ENCODE measurements at regions not wholly inside any gene's neighbourhood (a gene's known extent, or its start where the extent isn't known, plus 50 kb on each side); places are given as distances from the start of the nearest gene placed in this dataset.
"Not testable (repeated sequence)": the region's sequence is repeated elsewhere in the genome, so short reads cannot be mapped to it uniquely, and the experiment has no call there.

DNA sequence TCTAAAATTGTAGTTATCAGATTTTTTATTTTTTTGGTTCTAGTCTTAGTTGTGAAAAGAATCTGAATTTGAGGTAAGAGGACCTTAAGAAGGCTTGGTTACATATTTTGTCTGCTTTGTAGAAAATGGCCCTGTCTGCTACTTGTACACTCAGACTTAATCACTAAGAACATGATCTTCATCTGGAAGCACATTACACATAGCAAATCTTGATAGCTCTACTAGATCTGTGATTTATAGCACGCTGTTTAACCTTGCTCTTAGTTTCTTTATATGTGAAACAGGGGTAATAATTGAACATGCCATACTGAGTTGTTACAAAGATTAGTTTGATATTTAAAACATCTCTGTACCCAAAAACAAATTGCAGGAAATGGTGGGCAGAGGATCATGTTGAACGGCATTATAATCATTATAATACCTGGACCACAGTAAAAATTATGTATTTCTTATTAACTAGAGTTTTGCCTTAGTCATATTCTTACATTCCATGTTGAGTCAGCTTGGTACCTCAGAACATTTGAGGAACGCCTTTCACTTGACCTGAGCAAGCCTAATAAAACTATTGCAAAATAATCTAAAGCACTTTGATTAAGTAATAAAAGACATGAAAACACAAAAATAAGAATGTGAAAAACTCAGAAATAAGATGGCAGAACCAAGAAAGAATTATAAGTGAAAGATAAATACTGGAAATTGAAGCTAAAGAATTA is 738.0 kb upstream of the AADAT start:
- Histone ChIP-seq H3K27ac (ENCODE audit: low read depth, low read length) (no peak overlapping the region), H3K9ac (ENCODE audit: low read depth in 1 of 2, low read length in 2 of 2) (no peak overlapping the region), H3K9me3 (ENCODE audit: control insufficient read depth in 1 of 2, low read length in 2 of 2) (no peaks in the 10 kb centered on the region), H3K4me1 (ENCODE audit: control insufficient read depth in 1 of 2, insufficient read depth in 2 of 2, low read length in 2 of 2) (no peaks in the 10 kb centered on the region), H3K27me3 (ENCODE audit: control insufficient read depth in 1 of 2, insufficient read depth in 2 of 2, low read length in 2 of 2) (no peaks in the 10 kb centered on the region), H3K36me3 (ENCODE audit: control insufficient read depth in 1 of 2, insufficient read depth in 2 of 2, low read length in 2 of 2) (no peaks in the 10 kb centered on the region), H3K4me3 (ENCODE audit: low read depth in 1 of 2, low read length in 2 of 2) (no peak overlapping the region)

DNA sequence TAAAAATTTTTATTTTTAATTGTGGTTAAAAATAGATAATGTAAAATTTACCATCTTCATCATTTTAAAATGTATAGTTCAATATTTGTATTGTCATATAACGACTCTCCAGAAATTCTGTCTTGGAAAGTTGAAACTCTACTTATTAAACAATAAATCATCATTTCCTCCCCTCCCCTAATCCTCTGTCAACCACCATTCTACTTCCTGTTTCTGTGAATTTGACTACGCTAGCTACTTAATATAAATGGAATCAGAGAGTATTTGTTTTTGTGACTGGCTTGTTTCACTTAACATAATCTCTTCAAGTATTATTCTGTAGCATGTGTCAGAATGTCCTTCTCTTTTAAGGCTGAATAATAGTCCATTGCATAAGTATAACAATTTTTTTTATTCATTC is 729.0 kb upstream of the AADAT start:
- no peaks in the 10 kb centered on the region for H3K36me3 ChIP-seq (ENCODE audit: control insufficient read depth in 1 of 2, insufficient read depth in 2 of 2, low read length in 2 of 2)
- no peak overlapping the region for H3K27ac ChIP-seq (ENCODE audit: low read depth, low read length)
- H3K27me3 ChIP-seq (ENCODE audit: control insufficient read depth in 1 of 2, insufficient read depth in 2 of 2, low read length in 2 of 2): no peaks in the 10 kb centered on the region
- peaks cover 0 to 5% of the 10 kb centered on the region in 2 donors for H3K9me3 ChIP-seq (ENCODE audit: control insufficient read depth in 1 of 2, low read length in 2 of 2)
- no peak overlapping the region for H3K4me3 ChIP-seq (ENCODE audit: low read depth in 1 of 2, low read length in 2 of 2)
- H3K4me1 ChIP-seq (ENCODE audit: control insufficient read depth in 1 of 2, insufficient read depth in 2 of 2, low read length in 2 of 2): no peaks in the 10 kb centered on the region
- H3K9ac ChIP-seq (ENCODE audit: low read depth in 1 of 2, low read length in 2 of 2): no peak overlapping the region

DNA sequence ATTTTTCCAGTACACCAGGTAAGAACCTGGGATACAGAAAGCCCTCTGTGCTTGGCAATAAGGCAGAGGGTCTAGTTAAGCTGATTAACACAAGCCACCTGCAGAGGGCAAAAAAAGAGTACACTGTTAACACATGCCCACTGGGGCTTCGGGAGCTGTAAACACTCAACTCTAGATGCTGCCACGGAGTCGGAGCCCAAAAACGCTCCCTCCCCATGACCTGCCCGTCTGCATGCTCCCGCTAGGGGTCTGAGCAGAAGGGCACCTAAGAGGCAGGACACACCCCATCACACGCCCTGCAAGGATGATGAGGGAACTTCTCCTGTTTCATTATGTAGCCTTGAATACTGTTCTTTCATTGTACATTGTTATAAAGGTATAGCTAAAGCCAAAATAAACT is 715.6 kb upstream of the AADAT start:
- H3K4me3 ChIP-seq (ENCODE audit: low read depth in 1 of 2, low read length in 2 of 2): no peak overlapping the region
- no peak overlapping the region for H3K9ac ChIP-seq (ENCODE audit: low read depth in 1 of 2, low read length in 2 of 2)
- no peaks in the 10 kb centered on the region for H3K36me3 ChIP-seq (ENCODE audit: control insufficient read depth in 1 of 2, insufficient read depth in 2 of 2, low read length in 2 of 2)
- H3K4me1 ChIP-seq (ENCODE audit: control insufficient read depth in 1 of 2, insufficient read depth in 2 of 2, low read length in 2 of 2): no peaks in the 10 kb centered on the region
- no peaks in the 10 kb centered on the region for H3K27me3 ChIP-seq (ENCODE audit: control insufficient read depth in 1 of 2, insufficient read depth in 2 of 2, low read length in 2 of 2)
- H3K9me3 ChIP-seq (ENCODE audit: control insufficient read depth in 1 of 2, low read length in 2 of 2): no peaks in the 10 kb centered on the region
- no peak overlapping the region for H3K27ac ChIP-seq (ENCODE audit: low read depth, low read length)

DNA sequence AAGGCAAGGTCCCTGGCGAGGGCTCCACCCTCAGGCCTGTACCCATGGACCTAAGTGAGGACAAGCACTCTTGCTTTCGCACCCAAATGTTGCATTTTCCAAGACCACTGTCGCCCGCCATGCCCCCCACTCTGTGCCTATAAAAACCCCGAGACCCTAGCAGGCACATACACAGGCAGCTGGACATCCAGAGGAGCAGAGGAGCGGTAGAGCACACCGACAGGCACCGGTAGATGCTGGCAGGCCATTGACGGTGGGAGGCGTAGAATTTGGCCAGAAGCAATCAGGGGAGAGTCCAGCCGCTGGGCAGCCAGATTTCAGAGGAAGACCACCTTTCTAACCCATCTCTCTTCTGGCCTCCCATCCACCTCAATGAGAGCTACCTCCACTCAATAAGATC is 715.2 kb upstream of the AADAT start:
- no peak overlapping the region for H3K27ac ChIP-seq (ENCODE audit: low read depth, low read length)
- no peaks in the 10 kb centered on the region for H3K27me3 ChIP-seq (ENCODE audit: control insufficient read depth in 1 of 2, insufficient read depth in 2 of 2, low read length in 2 of 2)
- no peak overlapping the region for H3K9ac ChIP-seq (ENCODE audit: low read depth in 1 of 2, low read length in 2 of 2)
- H3K4me3 ChIP-seq (ENCODE audit: low read depth in 1 of 2, low read length in 2 of 2): no peak overlapping the region
- H3K36me3 ChIP-seq (ENCODE audit: control insufficient read depth in 1 of 2, insufficient read depth in 2 of 2, low read length in 2 of 2): no peaks in the 10 kb centered on the region
- no peaks in the 10 kb centered on the region for H3K9me3 ChIP-seq (ENCODE audit: control insufficient read depth in 1 of 2, low read length in 2 of 2)
- H3K4me1 ChIP-seq (ENCODE audit: control insufficient read depth in 1 of 2, insufficient read depth in 2 of 2, low read length in 2 of 2): no peaks in the 10 kb centered on the region

DNA sequence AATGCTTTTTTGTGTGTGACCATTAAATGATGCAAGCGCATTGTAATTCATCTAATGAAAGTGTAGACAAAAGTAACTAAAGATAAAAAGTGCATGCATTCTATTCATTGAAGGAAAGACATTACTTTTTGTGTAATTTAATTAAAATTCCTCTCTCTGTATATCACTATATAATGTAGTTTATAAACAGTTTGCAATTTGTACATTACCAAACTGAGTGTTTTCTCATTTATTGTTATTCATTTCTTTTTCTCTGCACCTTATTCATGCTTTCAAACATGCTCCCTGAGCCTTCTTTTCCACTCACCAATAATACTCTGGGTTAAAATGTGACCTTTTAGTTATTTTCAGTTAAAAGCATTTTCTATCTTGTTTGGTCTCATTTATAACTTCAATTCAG is 713.7 kb upstream of the AADAT start:
- Histone ChIP-seq H3K36me3 (ENCODE audit: control insufficient read depth in 1 of 2, insufficient read depth in 2 of 2, low read length in 2 of 2) (no peaks in the 10 kb centered on the region), H3K9ac (ENCODE audit: low read depth in 1 of 2, low read length in 2 of 2) (no peak overlapping the region), H3K4me1 (ENCODE audit: control insufficient read depth in 1 of 2, insufficient read depth in 2 of 2, low read length in 2 of 2) (no peaks in the 10 kb centered on the region), H3K27me3 (ENCODE audit: control insufficient read depth in 1 of 2, insufficient read depth in 2 of 2, low read length in 2 of 2) (no peaks in the 10 kb centered on the region), H3K9me3 (ENCODE audit: control insufficient read depth in 1 of 2, low read length in 2 of 2) (no peaks in the 10 kb centered on the region), H3K4me3 (ENCODE audit: low read depth in 1 of 2, low read length in 2 of 2) (no peak overlapping the region), H3K27ac (ENCODE audit: low read depth, low read length) (no peak overlapping the region)

DNA sequence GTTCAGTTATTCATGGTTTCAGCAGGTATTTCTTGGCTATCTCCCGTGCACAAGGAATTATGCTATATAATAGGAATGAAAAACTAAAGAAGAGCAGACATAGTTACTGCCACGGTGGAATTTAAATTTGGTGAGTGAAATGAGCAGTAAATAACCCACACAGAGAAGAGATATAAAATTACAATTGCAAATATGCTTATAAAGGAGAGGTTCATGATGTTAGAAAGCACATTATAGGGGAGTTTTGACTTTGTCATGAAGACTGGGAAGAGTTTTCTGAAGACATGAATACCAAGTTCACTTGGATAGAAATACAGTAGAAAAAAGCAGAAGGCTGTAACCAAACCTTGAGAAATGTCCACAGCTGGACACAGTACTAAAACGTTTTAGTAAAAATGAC is 712.0 kb upstream of the AADAT start:
- Histone ChIP-seq H3K4me1 (ENCODE audit: control insufficient read depth in 1 of 2, insufficient read depth in 2 of 2, low read length in 2 of 2) (no peaks in the 10 kb centered on the region), H3K36me3 (ENCODE audit: control insufficient read depth in 1 of 2, insufficient read depth in 2 of 2, low read length in 2 of 2) (no peaks in the 10 kb centered on the region), H3K9me3 (ENCODE audit: control insufficient read depth in 1 of 2, low read length in 2 of 2) (no peaks in the 10 kb centered on the region), H3K27ac (ENCODE audit: low read depth, low read length) (no peak overlapping the region), H3K27me3 (ENCODE audit: control insufficient read depth in 1 of 2, insufficient read depth in 2 of 2, low read length in 2 of 2) (no peaks in the 10 kb centered on the region), H3K4me3 (ENCODE audit: low read depth in 1 of 2, low read length in 2 of 2) (no peak overlapping the region), H3K9ac (ENCODE audit: low read depth in 1 of 2, low read length in 2 of 2) (no peak overlapping the region)

DNA sequence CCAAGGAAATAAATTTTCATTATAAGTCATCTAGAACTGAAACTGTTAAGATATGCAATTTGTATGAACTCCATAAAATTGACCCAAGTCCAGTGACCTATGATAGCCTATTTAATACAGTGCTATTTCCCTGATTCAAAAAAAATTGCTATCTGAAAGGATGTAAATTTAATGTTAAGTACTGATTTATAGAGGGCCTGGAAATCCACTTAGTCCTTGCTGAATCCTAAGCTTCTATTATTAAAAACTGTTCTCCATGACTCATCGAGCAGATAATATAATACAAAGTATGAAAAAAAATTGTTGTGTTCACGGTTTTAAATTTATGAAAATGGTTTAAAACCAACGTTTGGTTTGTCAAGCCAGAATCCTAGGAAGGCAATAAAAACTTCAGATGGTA is 704.8 kb upstream of the AADAT start:
- Histone ChIP-seq H3K27me3 (ENCODE audit: control insufficient read depth in 1 of 2, insufficient read depth in 2 of 2, low read length in 2 of 2) (no peaks in the 10 kb centered on the region), H3K9me3 (ENCODE audit: control insufficient read depth in 1 of 2, low read length in 2 of 2) (no peaks in the 10 kb centered on the region), H3K9ac (ENCODE audit: low read depth in 1 of 2, low read length in 2 of 2) (no peak overlapping the region), H3K4me3 (ENCODE audit: low read depth in 1 of 2, low read length in 2 of 2) (no peak overlapping the region), H3K4me1 (ENCODE audit: control insufficient read depth in 1 of 2, insufficient read depth in 2 of 2, low read length in 2 of 2) (no peaks in the 10 kb centered on the region), H3K36me3 (ENCODE audit: control insufficient read depth in 1 of 2, insufficient read depth in 2 of 2, low read length in 2 of 2) (no peaks in the 10 kb centered on the region), H3K27ac (ENCODE audit: low read depth, low read length) (no peak overlapping the region)

DNA sequence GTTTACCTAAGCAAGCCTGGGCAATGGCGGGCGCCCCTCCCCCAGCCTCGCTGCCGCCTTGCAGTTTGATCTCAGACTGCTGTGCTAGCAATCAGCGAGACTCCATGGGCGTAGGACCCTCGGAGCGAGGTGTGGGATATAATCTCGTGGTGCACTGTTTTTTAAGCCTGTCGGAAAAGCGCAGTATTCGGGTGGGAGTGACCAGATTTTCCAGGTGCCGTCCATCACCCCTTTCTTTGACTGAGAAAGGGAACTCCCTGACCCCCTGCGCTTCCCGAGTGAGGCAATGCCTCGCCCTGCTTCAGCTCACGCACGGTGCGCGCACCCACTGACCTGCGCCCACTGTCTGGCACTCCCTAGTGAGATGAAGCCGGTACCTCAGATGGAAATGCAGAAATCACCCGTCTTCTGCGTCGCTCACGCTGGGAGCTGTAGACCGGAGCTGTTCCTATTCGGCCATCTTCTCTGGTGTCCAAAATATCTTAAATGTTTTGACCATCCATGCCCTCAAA is 698.8 kb upstream of the AADAT start:
- not testable (repeated sequence) for H3K4me3 ChIP-seq (ENCODE audit: low read depth in 1 of 2, low read length in 2 of 2); H3K27ac ChIP-seq (ENCODE audit: low read depth, low read length); H3K9ac ChIP-seq (ENCODE audit: low read depth in 1 of 2, low read length in 2 of 2); H3K36me3 ChIP-seq (ENCODE audit: control insufficient read depth in 1 of 2, insufficient read depth in 2 of 2, low read length in 2 of 2); H3K9me3 ChIP-seq (ENCODE audit: control insufficient read depth in 1 of 2, low read length in 2 of 2); H3K27me3 ChIP-seq (ENCODE audit: control insufficient read depth in 1 of 2, insufficient read depth in 2 of 2, low read length in 2 of 2); H3K4me1 ChIP-seq (ENCODE audit: control insufficient read depth in 1 of 2, insufficient read depth in 2 of 2, low read length in 2 of 2)

DNA sequence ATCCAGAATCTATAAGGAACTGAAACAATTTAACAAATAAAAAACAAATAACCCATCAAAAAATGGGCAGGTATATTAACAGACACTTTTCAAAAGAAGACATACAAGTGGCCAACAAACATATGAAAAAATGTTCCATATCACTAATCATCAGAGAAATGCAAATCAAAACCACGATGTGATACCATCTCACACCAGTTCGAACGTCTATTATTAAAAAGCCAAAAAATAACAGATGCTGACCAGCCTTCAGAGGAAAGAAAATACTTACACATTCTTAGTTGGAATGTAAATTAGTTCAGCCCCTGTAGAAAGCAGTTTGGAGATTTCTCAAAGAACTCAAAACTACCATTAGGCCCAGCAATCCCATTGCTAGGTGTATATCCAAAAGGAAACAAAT is 687.9 kb upstream of the AADAT start:
- Histone ChIP-seq H3K27me3 (ENCODE audit: control insufficient read depth in 1 of 2, insufficient read depth in 2 of 2, low read length in 2 of 2) (no peaks in the 10 kb centered on the region), H3K4me1 (ENCODE audit: control insufficient read depth in 1 of 2, insufficient read depth in 2 of 2, low read length in 2 of 2) (no peaks in the 10 kb centered on the region), H3K4me3 (ENCODE audit: low read depth in 1 of 2, low read length in 2 of 2) (no peak overlapping the region), H3K9me3 (ENCODE audit: control insufficient read depth in 1 of 2, low read length in 2 of 2) (no peaks in the 10 kb centered on the region), H3K36me3 (ENCODE audit: control insufficient read depth in 1 of 2, insufficient read depth in 2 of 2, low read length in 2 of 2) (no peaks in the 10 kb centered on the region), H3K9ac (ENCODE audit: low read depth in 1 of 2, low read length in 2 of 2) (no peak overlapping the region), H3K27ac (ENCODE audit: low read depth, low read length) (no peak overlapping the region)

DNA sequence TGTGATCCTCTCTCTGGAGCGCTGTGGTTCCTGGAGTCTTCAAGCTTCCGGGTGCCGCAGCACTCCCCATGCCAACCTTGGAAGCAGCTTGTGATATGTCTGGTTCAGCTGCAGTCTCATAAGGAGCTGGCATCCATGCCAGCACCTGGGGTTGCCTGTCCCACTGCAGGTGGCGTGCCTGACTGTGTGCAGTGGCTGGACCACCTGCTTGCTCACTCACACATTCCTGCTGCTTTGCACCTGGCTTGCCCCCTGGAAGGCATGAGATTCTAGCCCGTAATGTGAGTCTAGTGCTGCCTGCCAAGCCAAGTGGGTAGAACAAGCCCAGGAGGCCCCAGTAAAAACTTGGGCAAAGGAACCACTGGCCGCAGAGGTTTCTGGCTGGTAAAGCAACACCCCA is 687.2 kb upstream of the AADAT start:
- no peak overlapping the region for H3K9ac ChIP-seq (ENCODE audit: low read depth in 1 of 2, low read length in 2 of 2)

DNA sequence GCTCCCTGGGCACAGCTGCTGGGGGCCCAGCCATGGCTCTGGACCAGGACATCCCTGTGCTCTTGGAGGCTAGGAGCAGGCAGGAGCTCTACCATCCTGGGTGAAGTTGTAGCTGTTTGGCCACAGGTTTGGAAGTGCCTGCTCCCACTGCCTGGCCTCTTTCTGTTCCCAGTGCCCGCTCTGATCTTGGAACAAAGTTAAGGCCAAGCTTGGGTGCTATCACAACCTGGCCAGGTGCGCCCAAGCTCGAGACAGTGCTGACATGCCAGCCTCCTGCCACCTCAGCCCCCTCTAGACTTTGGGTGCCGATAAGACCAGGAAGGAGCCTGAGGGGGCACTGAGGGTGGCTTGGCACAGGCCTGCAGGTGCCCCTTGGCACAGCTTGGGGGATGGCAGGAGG is 686.1 kb upstream of the AADAT start:
- H3K27ac ChIP-seq (ENCODE audit: low read depth, low read length): no peak overlapping the region
- H3K9ac ChIP-seq (ENCODE audit: low read depth in 1 of 2, low read length in 2 of 2): no peak overlapping the region
- H3K27me3 ChIP-seq (ENCODE audit: control insufficient read depth in 1 of 2, insufficient read depth in 2 of 2, low read length in 2 of 2): no peaks in the 10 kb centered on the region
- H3K4me1 ChIP-seq (ENCODE audit: control insufficient read depth in 1 of 2, insufficient read depth in 2 of 2, low read length in 2 of 2): no peaks in the 10 kb centered on the region
- H3K9me3 ChIP-seq (ENCODE audit: control insufficient read depth in 1 of 2, low read length in 2 of 2): no peaks in the 10 kb centered on the region
- no peak overlapping the region for H3K4me3 ChIP-seq (ENCODE audit: low read depth in 1 of 2, low read length in 2 of 2)
- H3K36me3 ChIP-seq (ENCODE audit: control insufficient read depth in 1 of 2, insufficient read depth in 2 of 2, low read length in 2 of 2): no peaks in the 10 kb centered on the region

More for the DNA sequence above, 687.2 kb upstream of the AADAT start:
- H3K27me3 ChIP-seq (ENCODE audit: control insufficient read depth in 1 of 2, insufficient read depth in 2 of 2, low read length in 2 of 2): no peaks in the 10 kb centered on the region
- H3K27ac ChIP-seq (ENCODE audit: low read depth, low read length): no peak overlapping the region
- no peaks in the 10 kb centered on the region for H3K36me3 ChIP-seq (ENCODE audit: control insufficient read depth in 1 of 2, insufficient read depth in 2 of 2, low read length in 2 of 2)
- no peak overlapping the region for H3K4me3 ChIP-seq (ENCODE audit: low read depth in 1 of 2, low read length in 2 of 2)
- no peaks in the 10 kb centered on the region for H3K4me1 ChIP-seq (ENCODE audit: control insufficient read depth in 1 of 2, insufficient read depth in 2 of 2, low read length in 2 of 2)
- no peaks in the 10 kb centered on the region for H3K9me3 ChIP-seq (ENCODE audit: control insufficient read depth in 1 of 2, low read length in 2 of 2)

All from duodenal mucosa (tissue), 2 donors.